PC-9 (cell line): ENCODE measurements at regions not wholly inside any gene's neighbourhood (a gene's known extent, or its start where the extent isn't known, plus 50 kb on each side); places are given as distances from the start of the nearest gene placed in this dataset.

Source experiments
- BruUV-seq: library from RNA; stranded (reverse); fragments of 400-500 nt; replicated peaks from 2 replicates; lab custom pipeline; 2021; lab: Mats Ljungman, UMichigan
- CTCF ChIA-PET: fragments of 300-600 bp; sonication (Branson Sonifier 250); formaldehyde crosslinking; loops from one replicate; lab custom pipeline; 2022; ENCODE audit warnings: antibody characterized with exemption; lab: Charles Lee
- POLR2A ChIA-PET: fragments of 300-600 bp; sonication (Branson Sonifier 250); formaldehyde crosslinking; loops from one replicate; lab custom pipeline; 2022; ENCODE audit warnings: antibody characterized with exemption; ENCODE audit not compliant: unreplicated experiment; lab: Charles Lee
- DNase-seq, 2 experiments: peaks; one replicate each; pipeline versions ENCODE4 v3.0.0 to v3.0.0-alpha.2; 2015 to 2022; ENCODE audit warnings: mixed read lengths in 1 of 2
- H2AFZ ChIP-seq: fragments of 200-600 bp; sonication (generic); 2 replicates; pipeline ENCODE4 v1.8.1; 2017; ENCODE audit warnings: antibody characterized with exemption
- H3F3A ChIP-seq: fragments of 200-600 bp; sonication (generic); 2 replicates; pipeline ENCODE4 v1.8.1; 2017; ENCODE audit warnings: antibody characterized with exemption, mild to moderate bottlenecking, low read depth; ENCODE audit not compliant: insufficient read depth
- H3K27ac ChIP-seq: fragments of 200-600 bp; sonication (generic); 2 replicates; pipeline ENCODE4 v1.6.1; 2016; ENCODE audit warnings: mixed run types
- H3K27me3 ChIP-seq: fragments of 200-600 bp; sonication (generic); 2 replicates; pipeline ENCODE4 v1.6.1; 2016; ENCODE audit warnings: low read depth, mixed run types; ENCODE audit not compliant: insufficient read depth
- H3K36me3 ChIP-seq: fragments of 200-600 bp; sonication (generic); 2 replicates; pipeline ENCODE4 v1.6.1; 2016; ENCODE audit warnings: low read depth, mixed run types
- H3K4me1 ChIP-seq: fragments of 200-600 bp; sonication (generic); replicated peaks from 2 replicates; pipeline ENCODE4 v1.6.1; 2016; ENCODE audit warnings: mixed run types; ENCODE audit not compliant: insufficient read depth
- H3K4me2 ChIP-seq: fragments of 200-600 bp; sonication (generic); 2 replicates; pipeline ENCODE4 v1.6.1; 2017; ENCODE audit warnings: mixed run types
- H3K4me3 ChIP-seq: fragments of 200-600 bp; sonication (generic); 2 replicates; pipeline ENCODE4 v1.6.1; 2016; ENCODE audit warnings: mixed run types
- H3K79me2 ChIP-seq: fragments of 200-600 bp; sonication (generic); 2 replicates; pipeline ENCODE4 v1.6.1; 2017; ENCODE audit warnings: low read depth, mixed run types
- H3K9me2 ChIP-seq: fragments of 200-600 bp; sonication (generic); 2 replicates; pipeline ENCODE4 v1.8.1; 2017; ENCODE audit warnings: mild to moderate bottlenecking; ENCODE audit not compliant: insufficient read depth
- H3K9me3 ChIP-seq: fragments of 200-600 bp; sonication (generic); 2 replicates; pipeline ENCODE4 v1.8.1; 2016; ENCODE audit warnings: low read depth; ENCODE audit not compliant: insufficient read depth
- H4K20me1 ChIP-seq: fragments of 200-600 bp; sonication (generic); 2 replicates; pipeline ENCODE4 v1.8.1; 2017; ENCODE audit not compliant: insufficient read depth
- CTCF ChIP-seq: fragments of 200-600 bp; sonication (generic); conservative IDR thresholded peaks from 2 replicates; pipeline ENCODE4 v1.6.1; 2017; ENCODE audit warnings: mixed run types, antibody characterized with exemption, mild to moderate bottlenecking, moderate library complexity
- EZH2 ChIP-seq: fragments of 200-600 bp; sonication (generic); IDR thresholded peaks from 2 replicates; pipeline ENCODE4 v1.8.0; 2017; ENCODE audit warnings: antibody characterized with exemption, low read depth
- intact Hi-C: fragments of 100-400 bp; cut with micrococcal nuclease; formaldehyde crosslinking; loops from one replicate; pipeline ENCODE4 v1.10.0; 2022; ENCODE audit not compliant: unreplicated experiment

DNA sequence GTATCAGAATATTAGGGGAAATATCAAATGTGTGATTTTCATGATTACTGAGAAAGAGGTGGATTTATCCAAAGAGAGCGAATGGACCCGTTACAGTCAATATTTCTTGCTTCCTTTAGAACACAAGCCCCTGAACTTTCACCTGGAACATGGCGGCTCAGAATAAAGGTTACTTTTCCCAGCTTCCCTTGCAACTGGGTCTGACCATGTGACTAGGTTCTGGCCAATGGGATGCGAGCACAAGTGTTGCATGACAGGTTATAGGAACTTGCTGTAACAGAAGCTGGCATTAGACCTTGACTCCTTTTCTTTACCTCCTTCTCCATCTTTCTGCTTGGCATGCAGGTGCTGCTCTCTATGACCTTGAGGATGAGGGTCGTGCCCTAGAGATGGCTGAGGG is 556.1 kb downstream of the TYW1 start:
- no peak for TF ChIP-seq EZH2
- no peak for TF ChIP-seq CTCF
- no peak overlapping the region for H3K4me2 ChIP-seq
- no peak for DNase-seq
- no peaks in the 10 kb centered on the region for H3K9me3 ChIP-seq
- no peak overlapping the region for H3K4me3 ChIP-seq
- H3K27me3 ChIP-seq, result peaks cover 28% of the 10 kb centered on the region
- no peak overlapping the region for H2AFZ ChIP-seq
- no peaks in the 10 kb centered on the region for H3K9me2 ChIP-seq
- no TSS peak for BruUV-seq
- no peaks in the 10 kb centered on the region for H4K20me1 ChIP-seq
- no peak overlapping the region for H3K27ac ChIP-seq
- no peaks in the 10 kb centered on the region for H3K36me3 ChIP-seq
- no peaks in the 10 kb centered on the region for H3F3A ChIP-seq
- no peaks in the 10 kb centered on the region for H3K79me2 ChIP-seq
- intact Hi-C loops, result no loop called here
- POLR2A ChIA-PET, result no interaction called here
- H3K4me1 ChIP-seq, result no peaks in the 10 kb centered on the region
- CTCF ChIA-PET, result no interaction called here

GRCh38 chr7:67553378-67553777 is 556.7 kb downstream of the TYW1 start:
- Histone ChIP-seq H2AFZ (no peak overlapping the region), H3K79me2 (no peaks in the 10 kb centered on the region), H3K4me3 (no peak overlapping the region), H3K9me3 (no peaks in the 10 kb centered on the region), H3K36me3 (no peaks in the 10 kb centered on the region), H3F3A (no peaks in the 10 kb centered on the region), H3K27me3 (peaks cover 28% of the 10 kb centered on the region), H4K20me1 (no peaks in the 10 kb centered on the region), H3K4me2 (no peak overlapping the region), H3K9me2 (no peaks in the 10 kb centered on the region), H3K27ac (no peak overlapping the region), H3K4me1 (no peaks in the 10 kb centered on the region)
- no peak for DNase-seq
- ChIA-PET POLR2A (no interaction called here), CTCF (no interaction called here)
- TF ChIP-seq CTCF (no peak), EZH2 (no peak)
- intact Hi-C loops, result no loop called here
- no TSS peak for BruUV-seq

DNA sequence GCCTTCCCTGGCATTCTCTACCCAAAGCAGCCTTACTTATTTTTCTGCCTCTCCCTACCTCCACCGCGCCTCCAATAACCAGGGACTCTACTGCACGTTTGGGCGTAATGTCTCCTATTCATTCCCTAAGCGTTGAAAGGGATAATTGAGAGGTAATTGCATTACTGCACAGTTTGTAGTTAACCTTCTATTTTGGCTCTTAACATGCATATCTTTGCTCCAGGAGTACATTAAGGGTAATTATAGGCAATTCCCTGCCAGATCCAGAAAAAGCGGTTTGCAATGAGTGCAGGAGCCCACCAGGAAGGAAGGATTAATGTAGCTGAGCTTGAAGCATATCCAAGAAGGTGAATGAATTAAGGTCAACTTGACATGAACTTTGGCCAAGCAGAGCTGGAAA is 558.4 kb downstream of the TYW1 start:
- BruUV-seq, result no TSS peak
- intact Hi-C loops, result no loop called here
- no peaks in the 10 kb centered on the region for H3K4me1 ChIP-seq
- ChIA-PET POLR2A (no interaction called here), CTCF (no interaction called here)
- no peaks in the 10 kb centered on the region for H3K9me2 ChIP-seq
- no peak overlapping the region for H2AFZ ChIP-seq
- DNase-seq, result no peak
- H3K9me3 ChIP-seq, result no peaks in the 10 kb centered on the region
- no peaks in the 10 kb centered on the region for H3K79me2 ChIP-seq
- H3K4me3 ChIP-seq, result no peak overlapping the region
- TF ChIP-seq CTCF, result no peak
- TF ChIP-seq EZH2, result no peak
- no peaks in the 10 kb centered on the region for H3F3A ChIP-seq
- H3K36me3 ChIP-seq, result no peaks in the 10 kb centered on the region
- H3K27ac ChIP-seq, result no peak overlapping the region
- H3K4me2 ChIP-seq, result no peak overlapping the region
- no peaks in the 10 kb centered on the region for H4K20me1 ChIP-seq
- H3K27me3 ChIP-seq, result peaks cover 28% of the 10 kb centered on the region
